ENCODE measurements at regions not wholly inside any gene's neighbourhood (a gene's known extent, or its start where the extent isn't known, plus 50 kb on each side); places are given as distances from the start of the nearest gene placed in this dataset.

DNA sequence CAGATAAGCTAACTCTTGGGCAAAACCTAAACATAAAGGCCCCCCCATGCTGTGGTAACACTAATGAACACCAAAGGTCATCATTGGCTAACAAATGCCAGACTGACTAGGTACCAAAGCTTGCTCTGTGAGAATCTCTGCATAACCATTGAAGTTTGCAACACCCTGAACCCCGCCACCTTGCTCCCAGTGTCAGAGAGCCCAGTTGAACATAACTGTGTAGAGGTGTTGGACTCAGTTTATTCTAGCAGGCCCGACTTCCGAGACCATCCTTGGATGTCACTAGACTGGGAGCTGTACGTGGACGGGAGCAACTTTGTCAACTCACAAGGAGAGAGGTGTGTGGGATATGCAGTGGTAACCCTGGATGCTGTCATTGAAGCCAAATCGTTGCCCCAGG, 602.2 kb downstream of the UQCRFS1 start:
- CTCF ChIA-PET = interaction anchor here (0.6 to 1.8 kb wide), 4 partner anchors 10 to 142 kb away, joined by 3 to 10 read pairs (median 4); no protein-coding TSS in a partner anchor
- no peak overlapping the region for H3K27ac Mint-ChIP-seq
- TF ChIP-seq MYBL2 (CRISPR knock-in tag; IDR thresholded peaks at IDR 0.05) (no peak), JAZF1 (CRISPR knock-in tag; IDR thresholded peaks at IDR 0.05) (no peak), ZNF219 (CRISPR knock-in tag; IDR thresholded peaks at IDR 0.05; ENCODE audit: borderline replicate concordance) (no peak), ESRRA (CRISPR knock-in tag; IDR thresholded peaks at IDR 0.05; ENCODE audit: borderline replicate concordance) (no peak), OVOL2 (CRISPR knock-in tag; IDR thresholded peaks at IDR 0.05; ENCODE audit: borderline replicate concordance) (no peak), MXD4 (CRISPR knock-in tag; IDR thresholded peaks at IDR 0.05; ENCODE audit: borderline replicate concordance) (no peak), ZNF416 (CRISPR knock-in tag; IDR thresholded peaks at IDR 0.05) (no peak)
- TF ChIP-seq, protein P1, sequence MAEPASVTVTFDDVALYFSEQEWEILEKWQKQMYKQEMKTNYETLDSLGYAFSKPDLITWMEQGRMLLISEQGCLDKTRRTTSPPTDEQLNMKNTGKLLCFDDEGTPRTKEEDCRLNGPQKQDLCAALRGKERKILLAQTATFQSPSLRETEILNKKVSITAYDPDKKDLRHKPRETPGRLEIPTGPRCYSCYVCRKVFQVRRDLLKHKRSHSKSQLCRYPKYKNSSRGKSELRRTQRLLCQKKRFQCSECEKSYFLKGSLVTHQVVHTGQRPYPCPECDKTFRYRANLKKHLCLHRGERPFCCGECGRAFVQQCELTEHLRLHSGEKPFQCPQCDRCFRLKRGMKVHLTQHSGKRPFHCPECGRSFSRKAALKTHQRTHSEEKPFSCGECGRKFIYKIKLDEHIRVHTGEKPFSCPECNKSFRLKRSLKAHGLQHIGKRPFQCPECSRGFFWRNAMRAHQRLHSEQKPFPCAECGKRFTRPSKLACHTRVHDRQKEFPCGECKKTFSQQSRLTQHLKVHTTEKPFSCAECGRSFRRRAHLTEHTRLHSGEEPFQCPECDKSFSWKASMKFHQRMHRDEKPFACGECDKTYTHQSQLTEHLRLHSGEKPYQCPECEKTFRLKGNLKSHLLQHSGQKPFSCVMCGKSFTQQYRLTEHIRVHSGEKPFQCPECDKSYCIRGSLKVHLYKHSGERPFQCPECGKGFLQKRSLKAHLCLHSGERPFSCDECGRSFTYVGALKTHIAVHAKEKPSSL (CRISPR knock-in tag; conservative IDR thresholded peaks at IDR 0.05) = no peak
- POLR2A ChIA-PET = no interaction called here
- no peak overlapping the region for H3K4me3 Mint-ChIP-seq
- DNase-seq (ENCODE audit: low spot score) (no peak), ATAC-seq (no peak)
- peaks cover 54% of the 10 kb centered on the region for H3K9me3 Mint-ChIP-seq
- H3K36me3 Mint-ChIP-seq = peaks cover 52% of the 10 kb centered on the region
- no peaks in the 10 kb centered on the region for H3K27me3 Mint-ChIP-seq (ENCODE audit: low read depth)
- peaks cover 6% of the 10 kb centered on the region for H3K4me1 Mint-ChIP-seq

DNA sequence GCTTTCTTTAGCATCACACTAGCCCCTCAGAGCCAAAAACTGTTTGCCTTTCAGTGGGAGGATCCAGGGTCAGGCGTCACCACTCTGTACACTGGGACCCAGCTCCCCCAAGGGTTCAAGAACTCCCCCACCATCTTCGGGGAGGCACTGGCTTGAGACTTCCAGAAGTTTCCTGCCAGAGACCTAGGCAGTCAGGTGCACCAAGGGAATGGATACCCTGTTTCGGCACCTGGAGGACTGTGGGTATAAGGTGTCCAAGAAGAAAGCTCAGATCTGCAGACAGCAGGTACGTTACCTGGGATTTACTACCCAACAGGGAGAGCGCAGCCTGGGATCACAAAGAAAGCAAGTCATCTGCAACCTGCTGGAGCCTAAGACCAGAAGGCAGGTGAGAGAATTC, 603.0 kb downstream of the UQCRFS1 start:
- DNase-seq (ENCODE audit: low spot score) = no peak
- peaks cover 49% of the 10 kb centered on the region for H3K9me3 Mint-ChIP-seq
- ChIA-PET POLR2A (no interaction called here), CTCF (interaction anchor here (0.6 kb wide), 1 partner anchor 95 kb away, joined by 3 read pairs; no protein-coding TSS in a partner anchor)
- ATAC-seq = no peak
- H3K4me1 Mint-ChIP-seq = peaks cover 6% of the 10 kb centered on the region
- H3K4me3 Mint-ChIP-seq = no peak overlapping the region
- peaks cover 52% of the 10 kb centered on the region for H3K36me3 Mint-ChIP-seq
- no peak overlapping the region for H3K27ac Mint-ChIP-seq
- no peaks in the 10 kb centered on the region for H3K27me3 Mint-ChIP-seq (ENCODE audit: low read depth)
- TF ChIP-seq, protein P2, sequence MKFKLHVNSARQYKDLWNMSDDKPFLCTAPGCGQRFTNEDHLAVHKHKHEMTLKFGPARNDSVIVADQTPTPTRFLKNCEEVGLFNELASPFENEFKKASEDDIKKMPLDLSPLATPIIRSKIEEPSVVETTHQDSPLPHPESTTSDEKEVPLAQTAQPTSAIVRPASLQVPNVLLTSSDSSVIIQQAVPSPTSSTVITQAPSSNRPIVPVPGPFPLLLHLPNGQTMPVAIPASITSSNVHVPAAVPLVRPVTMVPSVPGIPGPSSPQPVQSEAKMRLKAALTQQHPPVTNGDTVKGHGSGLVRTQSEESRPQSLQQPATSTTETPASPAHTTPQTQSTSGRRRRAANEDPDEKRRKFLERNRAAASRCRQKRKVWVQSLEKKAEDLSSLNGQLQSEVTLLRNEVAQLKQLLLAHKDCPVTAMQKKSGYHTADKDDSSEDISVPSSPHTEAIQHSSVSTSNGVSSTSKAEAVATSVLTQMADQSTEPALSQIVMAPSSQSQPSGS (CRISPR knock-in tag; IDR thresholded peaks at IDR 0.05; ENCODE audit: borderline replicate concordance, low read depth) = no peak
- TF ChIP-seq, protein P3, sequence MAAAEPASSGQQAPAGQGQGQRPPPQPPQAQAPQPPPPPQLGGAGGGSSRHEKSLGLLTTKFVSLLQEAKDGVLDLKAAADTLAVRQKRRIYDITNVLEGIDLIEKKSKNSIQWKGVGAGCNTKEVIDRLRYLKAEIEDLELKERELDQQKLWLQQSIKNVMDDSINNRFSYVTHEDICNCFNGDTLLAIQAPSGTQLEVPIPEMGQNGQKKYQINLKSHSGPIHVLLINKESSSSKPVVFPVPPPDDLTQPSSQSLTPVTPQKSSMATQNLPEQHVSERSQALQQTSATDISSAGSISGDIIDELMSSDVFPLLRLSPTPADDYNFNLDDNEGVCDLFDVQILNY (CRISPR knock-in tag; IDR thresholded peaks at IDR 0.05) = no peak
- TF ChIP-seq NFATC4 (CRISPR knock-in tag; IDR thresholded peaks at IDR 0.05) (no peak), GABPB1 (CRISPR knock-in tag; IDR thresholded peaks at IDR 0.05) (no peak), MLX (CRISPR knock-in tag; IDR thresholded peaks at IDR 0.05) (no peak), AR (CRISPR knock-in tag; IDR thresholded peaks at IDR 0.05) (no peak), ZMAT4 (CRISPR knock-in tag; IDR thresholded peaks at IDR 0.05) (no peak), TEAD1 (CRISPR knock-in tag; IDR thresholded peaks at IDR 0.05) (no peak), ZNF281 (CRISPR knock-in tag; IDR thresholded peaks at IDR 0.05) (no peak), IRF2 (CRISPR knock-in tag; IDR thresholded peaks at IDR 0.05; ENCODE audit: borderline replicate concordance, low read depth) (no peak), HMGXB4 (CRISPR knock-in tag; IDR thresholded peaks at IDR 0.05) (no peak), MYBL2 (CRISPR knock-in tag; IDR thresholded peaks at IDR 0.05) (no peak)
- TF ChIP-seq, protein P4, sequence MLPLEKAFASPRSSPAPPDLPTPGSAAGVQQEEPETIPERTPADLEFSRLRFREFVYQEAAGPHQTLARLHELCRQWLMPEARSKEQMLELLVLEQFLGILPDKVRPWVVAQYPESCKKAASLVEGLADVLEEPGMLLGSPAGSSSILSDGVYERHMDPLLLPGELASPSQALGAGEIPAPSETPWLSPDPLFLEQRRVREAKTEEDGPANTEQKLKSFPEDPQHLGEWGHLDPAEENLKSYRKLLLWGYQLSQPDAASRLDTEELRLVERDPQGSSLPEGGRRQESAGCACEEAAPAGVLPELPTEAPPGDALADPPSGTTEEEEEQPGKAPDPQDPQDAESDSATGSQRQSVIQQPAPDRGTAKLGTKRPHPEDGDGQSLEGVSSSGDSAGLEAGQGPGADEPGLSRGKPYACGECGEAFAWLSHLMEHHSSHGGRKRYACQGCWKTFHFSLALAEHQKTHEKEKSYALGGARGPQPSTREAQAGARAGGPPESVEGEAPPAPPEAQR (CRISPR knock-in tag; IDR thresholded peaks at IDR 0.05) = no peak

All from WTC11 (cell line).